ENCODE measurements at regions not wholly inside any gene's neighbourhood (a gene's known extent, or its start where the extent isn't known, plus 50 kb on each side); places are given as distances from the start of the nearest gene placed in this dataset.

- no peak for TF ChIP-seq FOXP2 (optimal IDR thresholded peaks at IDR 0.05; ENCODE audit: control extremely low read depth, extremely low read length, insufficient read depth)
- no peak for TF ChIP-seq POLR2AphosphoS5 (IDR thresholded peaks at IDR 0.05; ENCODE audit: borderline replicate concordance, low read depth, low read length)
These were observed 248.7 kb downstream of the FZD1 start for GRCh38 chr7:91512958-91513357.

Data from SK-N-MC (cell line).